GM12878 (cell line): ENCODE measurements at regions not wholly inside any gene's neighbourhood (a gene's known extent, or its start where the extent isn't known, plus 50 kb on each side); places are given as distances from the start of the nearest gene placed in this dataset.

Source experiments
- ATAC-seq: fragments of 200-7000 bp; cut with Tn5 transposase; 3 replicates; pipeline ENCODE4 v1.9.1; 2020; ENCODE audit warnings: mild to moderate bottlenecking, moderate library complexity
- BruUV-seq: library from RNA; stranded (reverse); fragments of 400-500 nt; replicated peaks from 2 replicates; lab custom pipeline; 2021; lab: Mats Ljungman, UMichigan
- CTCF ChIA-PET: fragments of 300-600 bp; sonication (Branson Sonifier 250); formaldehyde crosslinking; extraction: SDS; loops from one replicate; lab custom pipeline; 2021; ENCODE audit warnings: inconsistent platforms; lab: Yijun Ruan, JAX
- POLR2A ChIA-PET: fragments of 350-600 bp; formaldehyde crosslinking; extraction: SDS; loops from one replicate; lab custom pipeline; 2021; ENCODE audit warnings: inconsistent platforms; lab: Charles Lee
- RAD21 ChIA-PET: fragments of 300-600 bp; sonication (Branson Sonifier 250); formaldehyde crosslinking; loops from one replicate; lab custom pipeline; 2023; ENCODE audit warnings: antibody characterized with exemption; ENCODE audit not compliant: unreplicated experiment; lab: Charles Lee
- SMC1A ChIA-PET: fragments of 300-600 bp; sonication (Branson Sonifier 250); formaldehyde crosslinking; loops from one replicate; lab custom pipeline; 2023; ENCODE audit not compliant: unreplicated experiment, uncharacterized antibody; lab: Charles Lee
- DNase-seq: peaks from one replicate; pipeline ENCODE4 v3.0.0-alpha.2; 2011; ENCODE audit warnings: low read depth, low spot score
- FAIRE-seq: peaks from 3 replicates; lab custom pipeline; 2011; peaks lifted over from hg19 to GRCh38; lab: Jason Lieb, UNC
- H2AFZ ChIP-seq: 2 replicates; pipeline ENCODE4 v1.6.0; 2011; ENCODE audit warnings: low read depth, low read length, control low read depth; ENCODE audit not compliant: control insufficient read depth
- H3K27ac ChIP-seq: 2 replicates; pipeline ENCODE4 v1.5.1; 2011; ENCODE audit warnings: control low read depth; ENCODE audit not compliant: control insufficient read depth, insufficient read depth
- H3K27me3 ChIP-seq, 2 experiments: replicated peaks in 1 of 2; 2 replicates each; pipeline versions ENCODE4 v1.6.0 to v1.6.1; 2011; ENCODE audit warnings: low read length in 1 of 2; ENCODE audit not compliant: control insufficient read depth in 2 of 2, insufficient read depth in 2 of 2
- H3K36me3 ChIP-seq, 2 experiments: 2 replicates each; pipeline ENCODE4 v1.5.1; 2011; ENCODE audit warnings: low read length in 1 of 2; ENCODE audit not compliant: control insufficient read depth in 2 of 2, insufficient read depth in 2 of 2
- H3K4me1 ChIP-seq: 2 replicates; pipeline ENCODE4 v1.6.1; 2011; ENCODE audit warnings: mild to moderate bottlenecking, low read length, moderate library complexity, mixed read lengths; ENCODE audit not compliant: control insufficient read depth, insufficient read depth
- H3K4me2 ChIP-seq: 2 replicates; pipeline ENCODE4 v1.6.0; 2011; ENCODE audit warnings: control low read depth; ENCODE audit not compliant: control insufficient read depth, insufficient read depth
- H3K4me3 ChIP-seq: fragments of 200-600 bp; sonication (generic); 2 replicates; pipeline ENCODE4 v1.5.1; 2016
- H3K79me2 ChIP-seq: 2 replicates; pipeline ENCODE4 v1.6.0; 2011; ENCODE audit warnings: low read length; ENCODE audit not compliant: control insufficient read depth, insufficient read depth
- H3K9ac ChIP-seq: 2 replicates; pipeline ENCODE4 v1.8.0; 2011; ENCODE audit warnings: low read length, control low read depth, mixed read lengths; ENCODE audit not compliant: control insufficient read depth, insufficient read depth
- H3K9me3 ChIP-seq: replicated peaks from 3 replicates; pipeline ENCODE4 v1.5.1; 2011; ENCODE audit warnings: mild to moderate bottlenecking, low read length; ENCODE audit not compliant: control insufficient read depth, insufficient read depth
- H4K20me1 ChIP-seq: 2 replicates; pipeline ENCODE4 v1.6.0; 2011; ENCODE audit not compliant: control insufficient read depth, insufficient read depth
- BCL11A ChIP-seq: IDR thresholded peaks from 2 replicates; pipeline ENCODE4 v1.6.1; 2011; ENCODE audit warnings: low read depth, low read length
- BRCA1 ChIP-seq: IDR thresholded peaks from 2 replicates; pipeline ENCODE4 v1.6.1; 2011; ENCODE audit warnings: low read depth, low read length, improper control_type of control experiment
- EP300 ChIP-seq, 2 experiments: fragments of 150-350 bp in 1 of 2; IDR thresholded peaks; 2 replicates each; pipeline ENCODE4 v1.6.1; 2011 to 2012; ENCODE audit warnings: low read depth in 2 of 2, low read length in 2 of 2, borderline replicate concordance in 1 of 2, improper control_type of control experiment in 1 of 2, inconsistent platforms in 1 of 2; ENCODE audit not compliant: control insufficient read depth in 1 of 2
- FOXK2 ChIP-seq: fragments of 450-650 bp; IDR thresholded peaks from 2 replicates; pipeline ENCODE4 v1.6.1; 2017; ENCODE audit warnings: mild to moderate bottlenecking, moderate library complexity
- REST ChIP-seq: IDR thresholded peaks from 2 replicates; pipeline ENCODE4 v1.6.1; 2012; ENCODE audit warnings: mild to moderate bottlenecking, low read depth, low read length
- SKIL ChIP-seq: fragments of 450-650 bp; IDR thresholded peaks from 2 replicates; pipeline ENCODE4 v1.6.1; 2017; ENCODE audit warnings: mild to moderate bottlenecking, low read depth, inconsistent platforms; ENCODE audit not compliant: poor library complexity, severe bottlenecking
- SRF ChIP-seq, 2 experiments: IDR thresholded peaks; 2 replicates each; pipeline ENCODE4 v1.6.1; 2011; ENCODE audit warnings: low read depth in 2 of 2, low read length in 2 of 2, mild to moderate bottlenecking in 1 of 2, moderate library complexity in 1 of 2
- ZBTB11 ChIP-seq: fragments of 450-650 bp; formaldehyde crosslinking; IDR thresholded peaks from 2 replicates; pipeline ENCODE4 v1.5.0; 2022; ENCODE audit warnings: mild to moderate bottlenecking, missing genetic modification characterization
- WGBS: methylation state at CpG from one replicate; pipeline ENCODE4 v1.1.6; 2016; ENCODE audit warnings: low lambda C conversion rate; ENCODE audit not compliant: insufficient replicate concordance, insufficient coverage; ENCODE audit errors: missing lambda C conversion rate; 5-methylcytosine and 5-hydroxymethylcytosine counted together
- in situ Hi-C: fragments of 300-500 bp; cut with MboI; formaldehyde crosslinking; loops from 9 replicates; pipeline ENCODE4 v1.14.3; 2018; ENCODE audit warnings: mixed read lengths
- intact Hi-C: fragments of 100-400 bp; cut with micrococcal nuclease; formaldehyde crosslinking; loops from one replicate; pipeline ENCODE4 v1.14.2; 2022; ENCODE audit not compliant: unreplicated experiment

GRCh38 chr10:61846370-61847031 lies 55.0 kb upstream of the ARID5B start (continued):
- no peak for TF ChIP-seq ZBTB11 (CRISPR knock-in tag)
- no peak for TF ChIP-seq FOXK2
- TF ChIP-seq BRCA1, result no peak

- SMC1A ChIA-PET, result no interaction called here
- TF ChIP-seq REST (no peak), EP300 (IDR thresholded peaks at IDR 0.05; ENCODE audit: borderline replicate concordance in 1 of 2, control insufficient read depth in 1 of 2, low read depth in 2 of 2, low read length in 2 of 2) (no peak), BRCA1 (no peak), SKIL (no peak), BCL11A (no peak), SRF (IDR thresholded peaks at IDR 0.05; ENCODE audit: low read depth in 2 of 2, low read length in 2 of 2) (no peak)
Measured at GRCh38 chr10:61847087-61847486, 54.4 kb upstream of the ARID5B start.

More at GRCh38 chr10:61847087-61847486, 54.4 kb upstream of the ARID5B start:
- Histone ChIP-seq H3K4me2 (no peak overlapping the region), H3K4me3 (no peak overlapping the region), H3K9me3 (no peaks in the 10 kb centered on the region), H4K20me1 (no peaks in the 10 kb centered on the region), H3K27me3 (no peaks in the 10 kb centered on the region), H3K79me2 (no peaks in the 10 kb centered on the region), H3K36me3 (no peaks in the 10 kb centered on the region), H3K4me1 (no peaks in the 10 kb centered on the region), H2AFZ (no peak overlapping the region), H3K27ac (no peak overlapping the region), H3K9ac (no peak overlapping the region)
- in situ Hi-C loops, result loop anchor here (25.0 kb wide), 2 partner anchors 710 to 1035 kb away; no protein-coding TSS in a partner anchor
- no peak for ATAC-seq
- CTCF ChIA-PET, result interaction anchor here (1.2 to 1.3 kb wide), 2 partner anchors 9 to 50 kb away, joined by 3 to 5 read pairs; no protein-coding TSS in a partner anchor
- BruUV-seq, result no TSS peak
- FAIRE-seq, result no peak
- WGBS, result 20% methylated on average over 2 of the region's 2 CpGs
- POLR2A ChIA-PET, result no interaction called here
- RAD21 ChIA-PET, result interaction anchor here (0.6 kb wide), 1 partner anchor 98 kb away, joined by 3 read pairs; no protein-coding TSS in a partner anchor
- no peak for DNase-seq
- intact Hi-C loops, result no loop called here
